Loucy (cell line): ENCODE measurements at regions not wholly inside any gene's neighbourhood (a gene's known extent, or its start where the extent isn't known, plus 50 kb on each side); places are given as distances from the start of the nearest gene placed in this dataset.

Experiments used
- H2AFZ ChIP-seq: fragments of 200-600 bp; sonication (generic); 2 replicates; pipeline ENCODE4 v1.6.0; 2016; ENCODE audit warnings: antibody characterized with exemption, mild to moderate bottlenecking, low read length, moderate library complexity
- H3F3A ChIP-seq: fragments of 200-600 bp; 2 replicates; pipeline ENCODE4 v1.6.0; 2016; ENCODE audit warnings: antibody characterized with exemption, low read depth, mild to moderate bottlenecking
- H3K27me3 ChIP-seq: fragments of 200-600 bp; sonication (generic); 2 replicates; pipeline ENCODE4 v1.6.1; 2014; ENCODE audit warnings: low read length, mild to moderate bottlenecking; ENCODE audit not compliant: insufficient read depth, poor library complexity, severe bottlenecking
- H3K36me3 ChIP-seq: fragments of 200-600 bp; sonication (generic); 2 replicates; pipeline ENCODE4 v1.6.1; 2016; ENCODE audit warnings: low read length; ENCODE audit not compliant: insufficient read depth
- H3K4me1 ChIP-seq: fragments of 200-600 bp; sonication (generic); 2 replicates; pipeline ENCODE4 v1.5.1; 2014; ENCODE audit warnings: low read length, mild to moderate bottlenecking; ENCODE audit not compliant: insufficient read depth, poor library complexity, severe bottlenecking
- H3K4me2 ChIP-seq: fragments of 200-600 bp; sonication (generic); 2 replicates; pipeline ENCODE4 v1.6.0; 2014; ENCODE audit warnings: antibody characterized with exemption, low read length, low read depth, mild to moderate bottlenecking; ENCODE audit not compliant: poor library complexity, severe bottlenecking
- H3K4me3 ChIP-seq: fragments of 200-600 bp; sonication (generic); 2 replicates; pipeline ENCODE4 v1.5.1; 2014; ENCODE audit warnings: low read length, mild to moderate bottlenecking, mixed read lengths; ENCODE audit not compliant: poor library complexity, severe bottlenecking
- H3K79me2 ChIP-seq: fragments of 200-600 bp; sonication (generic); 2 replicates; pipeline ENCODE4 v1.6.1; 2014; ENCODE audit warnings: low read length; ENCODE audit not compliant: insufficient read depth
- H3K9ac ChIP-seq: fragments of 200-600 bp; sonication (generic); 2 replicates; pipeline ENCODE4 v1.6.0; 2014; ENCODE audit warnings: mild to moderate bottlenecking, low read depth, low read length, moderate library complexity; ENCODE audit not compliant: poor library complexity, severe bottlenecking
- H3K9me2 ChIP-seq: fragments of 200-600 bp; sonication (generic); replicated peaks from 2 replicates; pipeline ENCODE4 v1.6.1; 2016; ENCODE audit warnings: low read depth, low read length, mixed read lengths
- H3K9me3 ChIP-seq: fragments of 200-600 bp; sonication (generic); 2 replicates; pipeline ENCODE4 v1.6.1; 2014; ENCODE audit warnings: mild to moderate bottlenecking, antibody characterized with exemption, low read length, low read depth; ENCODE audit not compliant: insufficient read depth
- H4K20me1 ChIP-seq: fragments of 200-600 bp; sonication (generic); 2 replicates; pipeline ENCODE4 v1.6.0; 2014; ENCODE audit warnings: antibody characterized with exemption, low read length, mild to moderate bottlenecking; ENCODE audit not compliant: insufficient read depth, poor library complexity, severe bottlenecking
- EZH2phosphoT487 ChIP-seq: fragments of 200-600 bp; IDR thresholded peaks from 2 replicates; pipeline ENCODE4 v1.6.1; 2018; ENCODE audit warnings: antibody characterized with exemption, mild to moderate bottlenecking, moderate library complexity, borderline replicate concordance
- TF ChIP-seq, protein P1 (sequence below): fragments of 200-600 bp; sonication (generic); conservative IDR thresholded peaks from 2 replicates; pipeline ENCODE4 v1.5.1; 2014; ENCODE audit warnings: mild to moderate bottlenecking, antibody characterized with exemption, low read length

GRCh38 chr14:38964630-38965029 is 138.4 kb downstream of the SEC23A start:
- no peak overlapping the region for H3K4me3 ChIP-seq
- no peak overlapping the region for H3K4me2 ChIP-seq
- H2AFZ ChIP-seq = no peak overlapping the region

GRCh38 chr14:38960946-38961531 is 142.0 kb downstream of the SEC23A start:
- Histone ChIP-seq H3K4me2 (no peak overlapping the region), H3K9me2 (no peaks in the 10 kb centered on the region), H3K79me2 (no peaks in the 10 kb centered on the region), H3K4me3 (no peak overlapping the region), H3K9ac (no peak overlapping the region), H2AFZ (no peak overlapping the region), H3K9me3 (no peaks in the 10 kb centered on the region), H4K20me1 (no peaks in the 10 kb centered on the region), H3K4me1 (no peaks in the 10 kb centered on the region), H3F3A (no peaks in the 10 kb centered on the region), H3K36me3 (no peaks in the 10 kb centered on the region), H3K27me3 (no peaks in the 10 kb centered on the region)
- TF ChIP-seq EZH2phosphoT487 = no peak
- TF ChIP-seq, protein P1, sequence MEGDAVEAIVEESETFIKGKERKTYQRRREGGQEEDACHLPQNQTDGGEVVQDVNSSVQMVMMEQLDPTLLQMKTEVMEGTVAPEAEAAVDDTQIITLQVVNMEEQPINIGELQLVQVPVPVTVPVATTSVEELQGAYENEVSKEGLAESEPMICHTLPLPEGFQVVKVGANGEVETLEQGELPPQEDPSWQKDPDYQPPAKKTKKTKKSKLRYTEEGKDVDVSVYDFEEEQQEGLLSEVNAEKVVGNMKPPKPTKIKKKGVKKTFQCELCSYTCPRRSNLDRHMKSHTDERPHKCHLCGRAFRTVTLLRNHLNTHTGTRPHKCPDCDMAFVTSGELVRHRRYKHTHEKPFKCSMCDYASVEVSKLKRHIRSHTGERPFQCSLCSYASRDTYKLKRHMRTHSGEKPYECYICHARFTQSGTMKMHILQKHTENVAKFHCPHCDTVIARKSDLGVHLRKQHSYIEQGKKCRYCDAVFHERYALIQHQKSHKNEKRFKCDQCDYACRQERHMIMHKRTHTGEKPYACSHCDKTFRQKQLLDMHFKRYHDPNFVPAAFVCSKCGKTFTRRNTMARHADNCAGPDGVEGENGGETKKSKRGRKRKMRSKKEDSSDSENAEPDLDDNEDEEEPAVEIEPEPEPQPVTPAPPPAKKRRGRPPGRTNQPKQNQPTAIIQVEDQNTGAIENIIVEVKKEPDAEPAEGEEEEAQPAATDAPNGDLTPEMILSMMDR = no peak

More at GRCh38 chr14:38964630-38965029, 138.4 kb downstream of the SEC23A start:
- Histone ChIP-seq H3K9ac (no peak overlapping the region), H3K36me3 (no peaks in the 10 kb centered on the region), H4K20me1 (no peaks in the 10 kb centered on the region), H3K79me2 (no peaks in the 10 kb centered on the region), H3K4me1 (no peaks in the 10 kb centered on the region), H3F3A (no peaks in the 10 kb centered on the region), H3K9me3 (no peaks in the 10 kb centered on the region), H3K9me2 (no peaks in the 10 kb centered on the region), H3K27me3 (no peaks in the 10 kb centered on the region)
- TF ChIP-seq, protein P1 = no peak

DNA sequence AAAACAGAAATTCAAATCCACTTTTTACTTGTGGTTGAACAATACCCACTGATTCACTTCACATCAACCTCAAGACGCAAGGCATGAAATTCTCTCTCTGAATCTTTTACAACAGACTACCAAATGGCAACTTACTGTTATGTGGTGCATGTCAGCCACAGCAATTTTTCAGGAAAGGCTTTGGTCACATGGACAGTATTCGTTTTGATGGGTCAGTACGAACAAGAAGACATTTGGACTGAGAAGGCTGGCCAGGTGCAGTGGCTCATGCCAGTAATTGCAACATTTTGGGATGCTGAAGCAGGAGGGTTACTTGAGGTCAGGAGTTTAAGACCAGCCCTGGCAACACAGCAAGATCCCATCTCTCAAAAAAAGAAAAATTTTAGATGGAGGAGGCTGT is 144.0 kb downstream of the SEC23A start:
- H3K4me2 ChIP-seq = no peak overlapping the region
- no peak overlapping the region for H3K4me3 ChIP-seq
- H3K9ac ChIP-seq = no peak overlapping the region
- TF ChIP-seq EZH2phosphoT487 = no peak
- TF ChIP-seq, protein P1 = no peak
- no peaks in the 10 kb centered on the region for H3K27me3 ChIP-seq
- H3K9me2 ChIP-seq = no peaks in the 10 kb centered on the region
- no peaks in the 10 kb centered on the region for H3K4me1 ChIP-seq
- no peaks in the 10 kb centered on the region for H4K20me1 ChIP-seq
- no peaks in the 10 kb centered on the region for H3K9me3 ChIP-seq
- no peaks in the 10 kb centered on the region for H3K36me3 ChIP-seq
- no peak overlapping the region for H2AFZ ChIP-seq
- no peaks in the 10 kb centered on the region for H3F3A ChIP-seq
- no peaks in the 10 kb centered on the region for H3K79me2 ChIP-seq
